ENCODE measurements at regions not wholly inside any gene's neighbourhood (a gene's known extent, or its start where the extent isn't known, plus 50 kb on each side); places are given as distances from the start of the nearest gene placed in this dataset.

DNA sequence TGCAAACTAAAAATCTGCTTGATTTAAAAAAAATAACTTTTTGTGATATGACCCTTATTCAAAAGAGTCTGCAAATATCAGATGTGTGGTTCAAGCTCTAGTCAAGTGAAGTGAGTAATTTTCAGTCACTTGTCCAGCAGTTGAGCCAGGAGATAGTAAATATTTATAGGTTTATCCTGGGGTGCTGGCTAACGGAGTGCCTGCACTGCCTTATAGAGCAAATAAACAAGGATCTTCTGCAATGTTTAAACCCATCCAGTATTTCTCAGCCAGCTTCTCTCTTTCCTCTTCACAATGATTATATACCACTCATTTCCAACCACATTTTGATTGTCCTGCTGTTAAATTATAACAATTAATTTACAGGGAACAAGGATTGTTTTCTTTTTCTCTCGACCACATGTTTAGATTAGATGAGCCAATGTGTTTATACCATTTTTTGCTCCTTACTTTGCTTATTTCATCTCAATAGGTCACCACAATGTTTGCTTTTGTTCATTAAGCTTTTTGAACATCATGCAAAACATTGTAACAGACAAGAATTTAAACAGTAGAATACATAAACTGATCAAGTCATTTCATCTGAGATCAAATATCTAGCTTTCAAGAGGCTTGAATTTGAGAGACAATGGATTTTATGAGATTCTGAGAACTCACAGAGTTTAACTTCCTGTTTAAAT is 60.3 kb upstream of the GREM2 start:
- DNase-seq (ENCODE audit: insufficient read length, low spot score) (no peak), FAIRE-seq (no peak)
- no peak for TF ChIP-seq CTCF (IDR thresholded peaks at IDR 0.05; ENCODE audit: insufficient read depth, missing control alignments)

GRCh38 chr1:240667351-240667750 is 55.4 kb upstream of the GREM2 start:
- no peak for TF ChIP-seq CTCF (IDR thresholded peaks at IDR 0.05; ENCODE audit: insufficient read depth, missing control alignments)
- no peak for DNase-seq (ENCODE audit: insufficient read length, low spot score)
- FAIRE-seq, result no peak

DNA sequence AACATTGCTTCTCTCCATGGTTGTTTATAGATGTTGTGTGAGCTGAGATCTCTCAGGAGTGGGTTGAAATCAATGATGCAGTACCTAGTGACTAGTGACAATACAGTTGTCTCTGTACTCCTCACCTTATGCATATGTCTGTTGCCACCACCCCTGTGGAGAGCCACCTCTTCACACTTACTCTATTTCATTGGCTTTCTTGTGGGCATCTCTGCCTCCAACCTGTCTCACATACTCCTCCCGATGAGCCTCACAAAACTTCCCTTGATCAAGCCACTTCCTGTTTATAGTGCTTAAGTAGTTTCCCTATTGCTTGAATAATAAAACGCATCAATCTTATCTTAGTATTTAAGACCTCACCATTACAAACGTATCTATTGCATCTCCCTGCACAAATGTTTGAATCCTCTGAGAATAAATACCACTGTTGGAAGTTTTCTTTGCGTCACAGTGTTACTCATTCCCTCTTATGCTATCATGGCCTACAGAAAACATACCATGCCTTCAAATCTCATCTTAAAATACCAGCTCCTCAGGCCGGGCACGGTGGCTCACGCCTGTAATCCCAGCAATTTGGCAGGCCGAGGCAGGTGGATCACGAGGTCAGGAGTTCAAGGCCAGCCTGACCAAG is 54.7 kb upstream of the GREM2 start:
- no peak for DNase-seq (ENCODE audit: insufficient read length, low spot score)
- no peak for FAIRE-seq
- TF ChIP-seq CTCF (IDR thresholded peaks at IDR 0.05; ENCODE audit: insufficient read depth, missing control alignments), result no peak

GRCh38 chr1:240663169-240663879 is 51.4 kb upstream of the GREM2 start:
- FAIRE-seq (peak; percentile 73), DNase-seq (ENCODE audit: insufficient read length, low spot score) (no peak)
- no peak for TF ChIP-seq CTCF (IDR thresholded peaks at IDR 0.05; ENCODE audit: insufficient read depth, missing control alignments)
